Ovary (tissue), 7 donors: ENCODE measurements at regions not wholly inside any gene's neighbourhood (a gene's known extent, or its start where the extent isn't known, plus 50 kb on each side); places are given as distances from the start of the nearest gene placed in this dataset.

Source experiments
- DNase-seq, 5 donors: peaks; one replicate each; pipeline ENCODE4 v3.0.0-alpha.2; 2019 to 2020
- H3K27ac ChIP-seq, 2 donors: fragments of 200-600 bp; one replicate each; pipeline versions ENCODE4 v1.5.1 to v1.8.0; 2019 to 2022
- H3K27me3 ChIP-seq: fragments of 200-600 bp; one replicate; pipeline ENCODE4 v1.8.0; 2022
- H3K36me3 ChIP-seq: fragments of 200-600 bp; sonication (generic); one replicate; pipeline ENCODE4 v1.5.1; 2019
- H3K4me1 ChIP-seq: one replicate; pipeline ENCODE4 v1.8.1; 2013; ENCODE audit warnings: mild to moderate bottlenecking, moderate library complexity; ENCODE audit not compliant: insufficient read depth
- H3K4me3 ChIP-seq: fragments of 200-600 bp; sonication (generic); one replicate; pipeline ENCODE4 v1.5.1; 2017
- H3K9me3 ChIP-seq, 2 donors: fragments of 200-600 bp in 1 of 2; sonication (generic) in 1 of 2; one replicate each; pipeline versions ENCODE4 v1.5.1 to v1.8.1; 2013 to 2019; ENCODE audit warnings: mild to moderate bottlenecking in 1 of 2, moderate library complexity in 1 of 2
- EP300 ChIP-seq: sonication (generic); formaldehyde crosslinking; IDR thresholded peaks from one replicate; pipeline ENCODE4 v1.6.1; 2017; ENCODE audit warnings: antibody characterized with exemption
- POLR2A ChIP-seq: fragments of 450-650 bp; IDR thresholded peaks from one replicate; pipeline ENCODE4 v1.6.1; 2017; ENCODE audit warnings: antibody characterized with exemption, mild to moderate bottlenecking, moderate library complexity
- WGBS, 3 donors: extraction: QIAGEN DNeasy Blood & Tissue Kit in 1 of 3; methylation state at CpG; one replicate each; pipeline versions ENCODE4 v1.1.5 to v1.1.7; 2013 to 2017; 5-methylcytosine and 5-hydroxymethylcytosine counted together
- intact Hi-C, 4 donors: fragments of 100-400 bp; cut with DNase I; formaldehyde crosslinking; loops; one replicate each; pipeline versions ENCODE4 v1.11.0 to v1.15.1; 2022 to 2023
- TF ChIP-seq, protein P1 (sequence below), 3 donors: fragments of 450-650 bp in 2 of 3; fragments of 200-600 bp in 1 of 3; IDR thresholded peaks; one replicate each; pipeline versions ENCODE4 v1.5.1 to v1.8.0; 2016 to 2022; ENCODE audit warnings: antibody characterized with exemption in 3 of 3, mild to moderate bottlenecking in 1 of 3
- donor health status: DM: no; HTN: no; CAD: no; lungs with moderate emphysema.
- donor health status: DM: no; HTN: no; CAD: no.
- donor health status: Bipolar disorder and iron deficiency.
- donor health status: DM: no; HTN: no; CAD: no.
- donor health status: DM: yes; HTN: yes; CAD: no.

DNA sequence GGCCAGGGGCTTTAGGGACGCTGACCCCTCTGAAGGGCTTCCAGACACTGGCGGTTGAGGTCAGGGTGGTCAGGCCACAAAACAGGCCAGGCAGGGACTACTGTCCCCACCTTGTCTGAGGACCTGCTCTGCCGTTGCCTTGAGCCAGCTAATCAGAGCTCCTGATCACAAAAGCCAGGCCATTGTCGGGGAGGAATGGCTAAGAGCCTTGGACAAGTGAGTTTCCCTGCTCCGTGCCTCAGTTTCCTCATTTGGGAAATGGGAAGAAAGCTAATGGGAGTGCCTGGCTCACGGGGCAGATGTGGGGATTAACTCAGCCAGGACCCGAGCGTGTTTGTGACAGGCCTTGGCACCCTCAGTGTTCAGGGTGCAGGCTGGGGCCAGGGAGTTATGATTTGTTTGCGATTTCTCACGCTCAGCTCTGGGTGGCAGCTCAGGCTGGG is 246.5 kb upstream of the CIBAR2 start:
- intact Hi-C loops, result no loop called here
- H3K27ac ChIP-seq, result no peak overlapping the region

DNA sequence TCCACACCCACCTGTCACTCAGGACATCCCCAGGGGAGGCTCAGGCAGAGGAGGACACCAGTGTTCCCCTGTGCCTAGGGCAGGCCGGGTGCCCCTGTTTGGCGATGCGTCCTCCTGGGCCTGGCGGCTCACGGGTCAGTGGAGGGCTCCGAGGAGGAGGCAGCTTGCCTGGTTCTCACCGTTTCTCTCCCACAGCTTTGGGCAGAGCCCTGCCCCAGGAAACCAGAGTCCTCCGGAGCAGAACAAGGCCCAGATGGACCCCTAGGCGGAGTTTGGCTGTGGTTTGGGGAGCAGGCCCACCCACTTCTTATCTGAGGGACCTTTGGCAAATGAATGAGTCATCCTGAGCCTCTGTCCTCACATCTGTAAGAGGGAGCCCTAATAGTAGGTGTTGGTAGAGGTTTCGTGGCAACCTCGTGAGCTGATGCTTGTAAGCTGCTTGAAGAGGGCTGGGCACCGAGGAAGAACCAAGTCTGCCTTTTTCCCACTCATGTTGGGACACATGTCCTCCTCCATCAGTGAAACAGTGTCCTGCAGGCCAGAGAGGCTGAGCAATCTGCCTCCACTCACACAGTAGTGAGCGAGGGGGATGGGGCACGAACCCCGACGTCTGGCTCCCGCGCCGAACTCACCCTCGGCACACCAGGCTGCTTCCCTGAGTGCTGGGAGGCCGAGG is 247.0 kb upstream of the CIBAR2 start:
- 77 to 83% (median 81%) methylated on average over 21 of the region's 21 CpGs for WGBS, 3 donors
- peaks cover 6% of the 10 kb centered on the region for H3K4me1 ChIP-seq
- no peak overlapping the region for H3K27ac ChIP-seq
- no peaks in the 10 kb centered on the region for H3K9me3 ChIP-seq
- no peak overlapping the region for H3K4me3 ChIP-seq
- H3K27me3 ChIP-seq, result no peaks in the 10 kb centered on the region
- intact Hi-C loops, result no loop called here
- TF ChIP-seq, protein P1, sequence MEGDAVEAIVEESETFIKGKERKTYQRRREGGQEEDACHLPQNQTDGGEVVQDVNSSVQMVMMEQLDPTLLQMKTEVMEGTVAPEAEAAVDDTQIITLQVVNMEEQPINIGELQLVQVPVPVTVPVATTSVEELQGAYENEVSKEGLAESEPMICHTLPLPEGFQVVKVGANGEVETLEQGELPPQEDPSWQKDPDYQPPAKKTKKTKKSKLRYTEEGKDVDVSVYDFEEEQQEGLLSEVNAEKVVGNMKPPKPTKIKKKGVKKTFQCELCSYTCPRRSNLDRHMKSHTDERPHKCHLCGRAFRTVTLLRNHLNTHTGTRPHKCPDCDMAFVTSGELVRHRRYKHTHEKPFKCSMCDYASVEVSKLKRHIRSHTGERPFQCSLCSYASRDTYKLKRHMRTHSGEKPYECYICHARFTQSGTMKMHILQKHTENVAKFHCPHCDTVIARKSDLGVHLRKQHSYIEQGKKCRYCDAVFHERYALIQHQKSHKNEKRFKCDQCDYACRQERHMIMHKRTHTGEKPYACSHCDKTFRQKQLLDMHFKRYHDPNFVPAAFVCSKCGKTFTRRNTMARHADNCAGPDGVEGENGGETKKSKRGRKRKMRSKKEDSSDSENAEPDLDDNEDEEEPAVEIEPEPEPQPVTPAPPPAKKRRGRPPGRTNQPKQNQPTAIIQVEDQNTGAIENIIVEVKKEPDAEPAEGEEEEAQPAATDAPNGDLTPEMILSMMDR (IDR thresholded peaks at IDR 0.05), result no peak
- TF ChIP-seq EP300 (no peak), POLR2A (no peak)
- H3K36me3 ChIP-seq, result no peaks in the 10 kb centered on the region
- DNase-seq, result no peak

More for the DNA sequence above, 246.5 kb upstream of the CIBAR2 start:
- Histone ChIP-seq H3K36me3 (no peaks in the 10 kb centered on the region), H3K4me3 (no peak overlapping the region), H3K9me3 (no peaks in the 10 kb centered on the region), H3K27me3 (no peaks in the 10 kb centered on the region), H3K4me1 (peaks cover 6% of the 10 kb centered on the region)
- TF ChIP-seq, protein P1 (IDR thresholded peaks at IDR 0.05), result no peak
- TF ChIP-seq POLR2A (no peak), EP300 (no peak)
- DNase-seq, result no peak
- WGBS, 3 donors, result 80 to 85% (median 82%) methylated on average over 10 of the region's 10 CpGs

DNA sequence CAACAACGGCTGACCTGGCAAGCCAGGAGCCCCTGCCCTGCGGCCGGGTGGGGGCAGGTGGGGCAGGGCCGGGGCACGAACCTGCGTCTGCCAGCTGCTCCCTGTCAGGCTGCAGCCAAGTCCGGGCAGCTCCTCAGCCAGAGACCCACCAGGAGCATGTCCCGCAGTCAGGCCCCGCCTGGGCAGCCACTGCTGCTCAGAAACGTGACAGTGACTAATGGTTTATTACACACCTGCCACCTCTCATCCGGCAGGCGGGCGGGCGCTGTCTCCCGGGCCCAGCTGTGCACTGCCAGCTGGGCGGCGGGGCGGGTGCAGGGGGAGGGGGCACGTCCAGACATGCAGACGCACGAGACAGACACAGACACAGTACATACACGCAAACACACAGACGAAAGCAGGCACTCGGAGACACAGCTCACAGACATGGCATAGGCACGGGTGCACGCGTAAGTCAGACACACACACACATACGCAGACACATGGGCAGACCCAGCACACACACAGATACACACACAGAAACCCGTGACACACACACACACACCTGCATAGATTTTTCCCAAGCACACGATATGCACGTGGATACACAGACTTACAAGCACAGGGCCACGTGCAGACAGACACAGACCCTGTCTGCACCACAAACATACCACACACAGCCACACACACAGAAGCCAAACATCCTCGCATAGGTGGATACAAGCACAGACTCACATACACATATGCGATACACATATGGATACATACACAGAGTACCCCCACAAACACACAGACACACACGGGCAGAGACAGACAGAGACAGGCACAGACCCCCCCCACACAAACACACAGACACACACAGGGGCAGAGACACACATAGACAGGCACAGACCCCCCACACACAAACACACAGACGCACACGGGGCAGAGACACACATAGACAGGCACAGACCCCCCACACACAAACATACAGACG is 248.3 kb upstream of the CIBAR2 start:
- Histone ChIP-seq H3K9me3 (no peaks in the 10 kb centered on the region), H3K36me3 (no peaks in the 10 kb centered on the region), H3K4me3 (no peak overlapping the region), H3K4me1 (peaks cover 6% of the 10 kb centered on the region), H3K27me3 (no peaks in the 10 kb centered on the region), H3K27ac (no peak overlapping the region)
- 82 to 83% (median 82%) methylated on average over 36 to 38 of the region's 38 CpGs for WGBS, 3 donors
- no peak for DNase-seq
- intact Hi-C loops, result no loop called here
- TF ChIP-seq, protein P1 (IDR thresholded peaks at IDR 0.05), result no peak
- TF ChIP-seq POLR2A (no peak), EP300 (no peak)

DNA sequence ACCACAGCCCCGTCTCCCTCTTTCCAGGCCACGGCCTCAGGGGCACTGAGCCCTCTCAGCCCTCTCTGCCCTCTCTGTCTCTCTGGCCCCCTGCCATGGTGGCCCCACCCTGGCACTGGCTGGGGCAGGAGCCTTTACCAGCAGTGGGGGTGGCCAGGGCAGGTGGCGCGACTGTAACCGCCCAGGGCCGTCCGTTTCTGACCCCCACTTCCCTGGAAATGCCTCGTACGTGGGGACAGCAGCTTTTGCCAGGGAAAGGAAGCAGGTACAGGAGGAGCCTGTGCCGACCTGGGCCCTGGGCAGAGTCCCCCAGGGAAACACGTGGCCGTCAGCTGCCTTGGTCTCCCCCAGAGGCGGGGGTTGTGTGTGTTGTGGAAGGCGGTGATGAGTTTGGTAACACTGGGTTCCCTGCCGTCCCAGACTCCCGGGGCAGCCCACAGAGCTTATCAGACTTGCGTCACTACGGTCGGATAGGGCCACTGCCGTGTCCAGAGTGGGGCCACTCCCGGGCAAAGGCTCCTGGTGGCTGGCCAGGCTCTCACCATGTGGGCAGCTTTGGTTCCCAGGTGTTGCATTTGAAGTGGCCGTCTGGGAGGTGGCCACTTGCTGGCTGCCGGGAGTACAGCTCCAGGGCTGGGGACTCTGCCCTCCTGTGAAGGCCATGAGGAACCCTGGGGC is 249.3 kb upstream of the CIBAR2 start:
- intact Hi-C loops, result no loop called here
- Histone ChIP-seq H3K9me3 (no peaks in the 10 kb centered on the region), H3K4me1 (peaks cover 10% of the 10 kb centered on the region)

More for the DNA sequence above, 249.3 kb upstream of the CIBAR2 start:
- H3K27ac ChIP-seq, result no peak overlapping the region
- H3K36me3 ChIP-seq, result no peaks in the 10 kb centered on the region
- H3K27me3 ChIP-seq, result no peaks in the 10 kb centered on the region
- no peak for TF ChIP-seq POLR2A
- TF ChIP-seq EP300, result no peak
- TF ChIP-seq, protein P1 (IDR thresholded peaks at IDR 0.05), result no peak
- no peak for DNase-seq
- H3K4me3 ChIP-seq, result no peak overlapping the region
- WGBS, 3 donors, result 87 to 89% (median 88%) methylated on average over 22 to 23 of the region's 23 CpGs
